K562 (cell line): ENCODE measurements at regions not wholly inside any gene's neighbourhood (a gene's known extent, or its start where the extent isn't known, plus 50 kb on each side); places are given as distances from the start of the nearest gene placed in this dataset.

ENCODE experiments used
- ATAC-seq: fragments of 200-7000 bp; cut with Tn5 transposase; 3 replicates; pipeline ENCODE4 v1.9.1; 2020; ENCODE audit warnings: moderate library complexity
- BruUV-seq: library from RNA; stranded (reverse); fragments of 400-500 nt; replicated peaks from 2 replicates; lab custom pipeline; 2021; lab: Mats Ljungman, UMichigan
- CTCF ChIA-PET: fragments of 300-600 bp; formaldehyde crosslinking; extraction: SDS; loops from one replicate; lab custom pipeline; 2021; ENCODE audit warnings: low intra/inter-chr PET ratio; lab: Yijun Ruan, JAX
- POLR2A ChIA-PET: fragments of 300-600, 350-650 bp; sonication (Branson Sonifier 250); formaldehyde crosslinking; extraction: SDS; loops from one replicate; lab custom pipeline; 2021; ENCODE audit warnings: antibody characterized with exemption, inconsistent platforms; lab: Yijun Ruan, JAX
- DNase-seq, 4 experiments: peaks; one replicate each; pipeline versions ENCODE4 v3.0.0 to v3.0.0-alpha.2; 2011 to 2018; ENCODE audit warnings: low spot score in 3 of 4, mixed read lengths in 3 of 4; ENCODE audit errors: extremely low read depth in 1 of 4
- FAIRE-seq: peaks from 2 replicates; lab custom pipeline; 2011; peaks lifted over from hg19 to GRCh38; lab: Jason Lieb, UNC
- H2AFZ ChIP-seq: 2 replicates; pipeline ENCODE4 v1.6.0; 2011; ENCODE audit warnings: low read depth, low read length, control low read depth, inconsistent platforms
- H3K27ac ChIP-seq: fragments of 200-600 bp; 3 replicates; pipeline ENCODE4 v1.8.0; 2011; ENCODE audit warnings: low read depth, mild to moderate bottlenecking, control low read depth, inconsistent platforms, low read length, moderate library complexity, mixed read lengths; ENCODE audit errors: extremely low read depth
- H3K27me3 ChIP-seq, 2 experiments: fragments of 300-600 bp in 1 of 2; 2 replicates in 1 of 2; 3 replicates in 1 of 2; pipeline versions ENCODE4 v1.6.0 to v1.8.0; 2011; ENCODE audit warnings: inconsistent platforms in 2 of 2, low read length in 2 of 2, mild to moderate bottlenecking in 1 of 2, mixed read lengths in 1 of 2, moderate library complexity in 1 of 2; ENCODE audit not compliant: control insufficient read depth in 2 of 2, insufficient read depth in 2 of 2
- H3K36me3 ChIP-seq: fragments of 300-600 bp; 3 replicates; pipeline ENCODE4 v1.8.0; 2011; ENCODE audit warnings: mild to moderate bottlenecking, low read length, inconsistent platforms; ENCODE audit not compliant: control insufficient read depth, insufficient read depth
- H3K4me1 ChIP-seq, 2 experiments: fragments of 200-600 bp in 1 of 2; replicated peaks in 1 of 2; 2 replicates in 1 of 2; 3 replicates in 1 of 2; pipeline versions ENCODE4 v1.5.1 to v1.8.0; 2011; ENCODE audit warnings: inconsistent platforms in 2 of 2, low read length in 2 of 2, mild to moderate bottlenecking in 1 of 2, mixed read lengths in 1 of 2, moderate library complexity in 1 of 2; ENCODE audit not compliant: control insufficient read depth in 2 of 2, insufficient read depth in 2 of 2
- H3K4me2 ChIP-seq: 2 replicates; pipeline ENCODE4 v1.6.1; 2011; ENCODE audit warnings: low read length, control low read depth, inconsistent platforms, mixed read lengths; ENCODE audit not compliant: insufficient read depth
- H3K4me3 ChIP-seq: fragments of 200-600 bp; sonication (generic), shearing (Covaris generic); 2 replicates; pipeline ENCODE4 v1.5.1; 2016; ENCODE audit warnings: control low read depth, inconsistent platforms
- H3K79me2 ChIP-seq: fragments of 200-600 bp; 3 replicates; pipeline ENCODE4 v1.8.0; 2011; ENCODE audit warnings: low read length, inconsistent platforms; ENCODE audit not compliant: control insufficient read depth, insufficient read depth
- H3K9ac ChIP-seq, 2 experiments: 2 replicates each; pipeline versions ENCODE4 v1.6.0 to v1.6.1; 2011; ENCODE audit warnings: low read depth in 2 of 2, low read length in 2 of 2, control low read depth in 1 of 2, inconsistent platforms in 1 of 2, mild to moderate bottlenecking in 1 of 2, mixed read lengths in 1 of 2; ENCODE audit not compliant: insufficient read depth in 1 of 2
- H3K9me1 ChIP-seq: one replicate; pipeline ENCODE4 v1.6.0; 2011; ENCODE audit warnings: inconsistent platforms, mild to moderate bottlenecking, low read length, moderate library complexity; ENCODE audit not compliant: control insufficient read depth, insufficient read depth
- H3K9me3 ChIP-seq: replicated peaks from 2 replicates; pipeline ENCODE4 v1.5.1; 2011; ENCODE audit warnings: low read depth, low read length, inconsistent platforms; ENCODE audit not compliant: control insufficient read depth, insufficient read depth
- H4K20me1 ChIP-seq: replicated peaks from 2 replicates; pipeline ENCODE4 v1.6.1; 2011; ENCODE audit warnings: low read length, inconsistent platforms, mixed read lengths; ENCODE audit not compliant: control insufficient read depth, insufficient read depth
- BHLHE40 ChIP-seq: IDR thresholded peaks from 2 replicates; pipeline ENCODE4 v1.6.1; 2011; ENCODE audit warnings: low read length, improper control_type of control experiment
- E2F4 ChIP-seq: sonication (generic); formaldehyde crosslinking; IDR thresholded peaks from 2 replicates; pipeline ENCODE4 v1.8.0; 2022; ENCODE audit warnings: mild to moderate bottlenecking, low read depth, missing genetic modification reagents
- MBD2 ChIP-seq: sonication (generic); IDR thresholded peaks from 2 replicates; pipeline ENCODE4 v1.6.1; 2016; ENCODE audit warnings: low read depth, borderline replicate concordance
- MITF ChIP-seq: IDR thresholded peaks from 2 replicates; pipeline ENCODE4 v1.6.1; 2014; ENCODE audit warnings: antibody characterized with exemption
- PRPF4 ChIP-seq: fragments of 200-400 bp; formaldehyde crosslinking; IDR thresholded peaks from one replicate; pipeline ENCODE4 v1.6.1; 2017; ENCODE audit warnings: low read length, low read depth, mild to moderate bottlenecking; ENCODE audit not compliant: insufficient read depth, poor library complexity, severe bottlenecking
- SMAD1 ChIP-seq: fragments of 150-350 bp; IDR thresholded peaks from 2 replicates; pipeline ENCODE4 v1.6.1; 2014; ENCODE audit warnings: low read length, low read depth; ENCODE audit not compliant: partially characterized antibody
- TFAP4 ChIP-seq: sonication (generic); formaldehyde crosslinking; IDR thresholded peaks from 2 replicates; pipeline ENCODE4 v1.8.0; 2022; ENCODE audit warnings: missing genetic modification reagents, mild to moderate bottlenecking, moderate library complexity, borderline replicate concordance
- ZC3H11A ChIP-seq: IDR thresholded peaks from 2 replicates; pipeline ENCODE4 v1.6.1; 2012; ENCODE audit warnings: low read depth, low read length, improper control_type of control experiment
- ZNF23 ChIP-seq: fragments of 250-450 bp; sonication (Bioruptor Pico); IDR thresholded peaks from 2 replicates; pipeline ENCODE4 v1.4.0; 2020; ENCODE audit warnings: mild to moderate bottlenecking
- ZNF79 ChIP-seq: fragments of 250-450 bp; sonication (Bioruptor Pico); IDR thresholded peaks from 2 replicates; pipeline ENCODE4 v1.4.0; 2020; ENCODE audit warnings: low read depth, mild to moderate bottlenecking, moderate library complexity
- WGBS: fragments of 100-300 bp; shearing (Covaris generic); methylation state at CpG from one replicate; pipeline ENCODE4 v1.1.6; 2016; ENCODE audit warnings: low coverage, mixed read lengths; ENCODE audit not compliant: insufficient coverage; ENCODE audit errors: missing lambda C conversion rate; 5-methylcytosine and 5-hydroxymethylcytosine counted together
- in situ Hi-C: fragments of 300-500 bp; cut with MboI; formaldehyde crosslinking; loops from 4 replicates; pipeline ENCODE4 v1.15.0; 2018; ENCODE audit warnings: inconsistent platforms, mixed read lengths
- intact Hi-C: fragments of 100-400 bp; cut with micrococcal nuclease; formaldehyde crosslinking; loops from 2 replicates; pipeline ENCODE4 v1.14.2; 2022

- TF ChIP-seq PRPF4 (no peak), ZNF79 (CRISPR knock-in tag) (no peak), MITF (no peak)
Observed at GRCh38 chr18:28884304-28884703, 707.4 kb upstream of the CDH2 start (continued).

- TF ChIP-seq E2F4 (CRISPR knock-in tag) (no peak), MBD2 (no peak), ZC3H11A (no peak), SMAD1 (no peak), ZNF23 (CRISPR knock-in tag) (no peak), BHLHE40 (no peak), TFAP4 (CRISPR knock-in tag) (no peak)
- H3K4me3 ChIP-seq = no peak overlapping the region
- H3K9ac ChIP-seq = no peak overlapping the region
- H3K4me1 ChIP-seq = no peaks in the 10 kb centered on the region
- no peak overlapping the region for H2AFZ ChIP-seq
- H3K27ac ChIP-seq = no peak overlapping the region
- ChIA-PET POLR2A (no interaction called here), CTCF (no interaction called here)
- H3K9me3 ChIP-seq = 0 out of 2 replicates have a peak, but pooled peaks cover 1% of the 10 kb centered on the region
- no peaks in the 10 kb centered on the region for H3K27me3 ChIP-seq
- FAIRE-seq (no peak), ATAC-seq (no peak), DNase-seq (no peak)
- intact Hi-C loops = no loop called here
- H3K9me1 ChIP-seq = no peaks in the 10 kb centered on the region
- no peaks in the 10 kb centered on the region for H4K20me1 ChIP-seq
- WGBS = 0% methylated on average over 4 of the region's 4 CpGs
- H3K79me2 ChIP-seq = no peaks in the 10 kb centered on the region
- in situ Hi-C loops = no loop called here
- H3K4me2 ChIP-seq = no peak overlapping the region
- no TSS peak for BruUV-seq
- no peaks in the 10 kb centered on the region for H3K36me3 ChIP-seq
Observed at GRCh38 chr18:28880856-28881255, 703.9 kb upstream of the CDH2 start.
